ENCODE measurements at regions not wholly inside any gene's neighbourhood (a gene's known extent, or its start where the extent isn't known, plus 50 kb on each side); places are given as distances from the start of the nearest gene placed in this dataset.

DNA sequence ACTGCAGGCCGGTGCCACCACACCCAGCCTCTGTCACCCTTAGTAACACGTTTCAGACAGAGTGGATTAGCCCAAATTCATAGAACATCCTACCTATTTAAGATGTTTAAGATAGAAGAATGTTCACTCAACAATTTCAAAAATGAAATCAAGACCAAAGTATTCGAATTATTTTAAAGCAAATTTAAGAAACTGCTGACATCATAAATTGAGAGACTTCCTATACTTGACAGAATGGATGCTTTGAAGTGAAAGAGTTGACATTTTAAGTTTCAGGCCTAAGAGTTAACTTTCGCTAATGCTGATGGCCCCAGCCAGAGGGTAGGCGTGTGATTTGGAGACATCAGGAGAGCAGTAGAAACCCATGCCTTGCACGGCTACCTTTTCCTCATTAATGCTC lies 271.9 kb downstream of the SS18 start:
- no peak for DNase-seq
- TF ChIP-seq CTCF (IDR thresholded peaks at IDR 0.05; ENCODE audit: partially characterized antibody, unreplicated experiment): no peak
- H3K4me3 Mint-ChIP-seq (ENCODE audit: unreplicated experiment): no peak overlapping the region
- peaks cover 19% of the 10 kb centered on the region for H3K4me1 Mint-ChIP-seq (ENCODE audit: low read depth, unreplicated experiment)
- H3K27me3 Mint-ChIP-seq (ENCODE audit: unreplicated experiment): no peaks in the 10 kb centered on the region
- no peak overlapping the region for H3K27ac Mint-ChIP-seq (ENCODE audit: unreplicated experiment)
- H3K36me3 Mint-ChIP-seq (ENCODE audit: unreplicated experiment): no peaks in the 10 kb centered on the region
- no peaks in the 10 kb centered on the region for H3K9me3 Mint-ChIP-seq (ENCODE audit: unreplicated experiment)

DNA sequence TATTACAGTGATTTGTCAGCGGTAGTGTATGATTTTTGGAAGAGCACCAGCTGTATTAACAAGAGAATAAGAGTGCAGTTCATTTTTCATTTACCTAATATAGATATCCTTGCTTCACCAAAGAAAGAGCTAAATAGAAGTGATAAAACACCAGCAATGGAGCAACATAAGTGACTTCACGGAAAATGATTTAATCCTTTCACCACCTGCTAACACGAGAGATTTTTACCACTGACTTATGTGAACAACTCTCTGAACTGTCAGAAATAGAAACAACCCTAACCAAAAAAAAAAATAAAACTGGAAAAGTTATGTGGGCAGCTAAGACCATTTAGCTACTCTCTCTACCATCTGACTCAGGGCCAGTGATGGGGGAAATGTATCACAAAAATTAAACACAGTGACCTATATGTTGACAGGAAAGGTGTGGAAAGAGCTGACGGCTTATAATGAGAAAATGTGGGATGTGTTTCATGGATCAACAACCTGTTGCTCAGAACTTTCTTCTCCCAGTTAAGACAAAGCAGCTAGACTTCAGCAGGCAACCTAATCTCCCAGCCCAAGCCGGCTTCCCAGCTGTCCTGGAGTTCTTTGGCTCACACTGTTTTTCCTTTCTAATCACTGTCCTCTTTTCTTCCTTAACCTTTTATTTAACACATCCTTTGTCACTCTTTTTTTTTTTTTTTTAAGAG lies 272.7 kb downstream of the SS18 start:
- no peak for TF ChIP-seq CTCF (IDR thresholded peaks at IDR 0.05; ENCODE audit: partially characterized antibody, unreplicated experiment)
- H3K36me3 Mint-ChIP-seq (ENCODE audit: unreplicated experiment): no peaks in the 10 kb centered on the region
- no peak overlapping the region for H3K27ac Mint-ChIP-seq (ENCODE audit: unreplicated experiment)
- no peak overlapping the region for H3K4me3 Mint-ChIP-seq (ENCODE audit: unreplicated experiment)
- H3K9me3 Mint-ChIP-seq (ENCODE audit: unreplicated experiment): no peaks in the 10 kb centered on the region
- peaks cover 25% of the 10 kb centered on the region for H3K4me1 Mint-ChIP-seq (ENCODE audit: low read depth, unreplicated experiment)
- DNase-seq: no peak
- H3K27me3 Mint-ChIP-seq (ENCODE audit: unreplicated experiment): no peaks in the 10 kb centered on the region

GRCh38 chr18:25815659-25816058 lies 274.8 kb downstream of the SS18 start:
- Mint-ChIP-seq H3K4me3 (ENCODE audit: unreplicated experiment) (no peak overlapping the region), H3K36me3 (ENCODE audit: unreplicated experiment) (no peaks in the 10 kb centered on the region), H3K4me1 (ENCODE audit: low read depth, unreplicated experiment) (peaks cover 27% of the 10 kb centered on the region), H3K9me3 (ENCODE audit: unreplicated experiment) (no peaks in the 10 kb centered on the region), H3K27me3 (ENCODE audit: unreplicated experiment) (no peaks in the 10 kb centered on the region), H3K27ac (ENCODE audit: unreplicated experiment) (peak overlapping the region; percentile 57)
- TF ChIP-seq CTCF (IDR thresholded peaks at IDR 0.05; ENCODE audit: partially characterized antibody, unreplicated experiment): no peak
- DNase-seq: no peak

- Mint-ChIP-seq H3K36me3 (ENCODE audit: unreplicated experiment) (no peaks in the 10 kb centered on the region), H3K4me1 (ENCODE audit: low read depth, unreplicated experiment) (peaks cover 25% of the 10 kb centered on the region), H3K4me3 (ENCODE audit: unreplicated experiment) (peak overlapping the region; percentile 8), H3K27me3 (ENCODE audit: unreplicated experiment) (no peaks in the 10 kb centered on the region), H3K27ac (ENCODE audit: unreplicated experiment) (peak overlapping the region; percentile 57), H3K9me3 (ENCODE audit: unreplicated experiment) (no peaks in the 10 kb centered on the region)
- no peak for DNase-seq
- TF ChIP-seq CTCF (IDR thresholded peaks at IDR 0.05; ENCODE audit: partially characterized antibody, unreplicated experiment): no peak
Observed at GRCh38 chr18:25814841-25815458, 275.5 kb downstream of the SS18 start.

- TF ChIP-seq CTCF (IDR thresholded peaks at IDR 0.05; ENCODE audit: partially characterized antibody, unreplicated experiment): no peak
- Mint-ChIP-seq H3K36me3 (ENCODE audit: unreplicated experiment) (no peaks in the 10 kb centered on the region), H3K27ac (ENCODE audit: unreplicated experiment) (peak overlapping the region; percentile 9), H3K4me3 (ENCODE audit: unreplicated experiment) (no peak overlapping the region), H3K9me3 (ENCODE audit: unreplicated experiment) (no peaks in the 10 kb centered on the region), H3K27me3 (ENCODE audit: unreplicated experiment) (no peaks in the 10 kb centered on the region), H3K4me1 (ENCODE audit: low read depth, unreplicated experiment) (peaks cover 22% of the 10 kb centered on the region)
- no peak for DNase-seq
Observed at GRCh38 chr18:25813110-25813509, 277.3 kb downstream of the SS18 start.

Measured in glutamatergic neuron (in vitro differentiated cells).